HK-2 (cell line): ENCODE measurements at regions not wholly inside any gene's neighbourhood (a gene's known extent, or its start where the extent isn't known, plus 50 kb on each side); places are given as distances from the start of the nearest gene placed in this dataset.

Experiments
- DNase-seq: peaks from one replicate; pipeline ENCODE4 v3.0.0-alpha.2; 2018; ENCODE audit not compliant: unreplicated experiment

GRCh38 chr3:105174017-105174615 is 192.6 kb upstream of the ALCAM start:
- no peak for DNase-seq

GRCh38 chr3:105177576-105177975 is 189.1 kb upstream of the ALCAM start:
- DNase-seq: no peak

GRCh38 chr3:105187344-105187743 is 179.4 kb upstream of the ALCAM start:
- DNase-seq: no peak

- no peak for DNase-seq
These were observed 171.4 kb upstream of the ALCAM start for GRCh38 chr3:105195260-105195659.

GRCh38 chr3:105197863-105198262 is 168.8 kb upstream of the ALCAM start:
- DNase-seq: no peak

GRCh38 chr3:105199217-105199616 is 167.5 kb upstream of the ALCAM start:
- DNase-seq: no peak

- no peak for DNase-seq
These were observed 156.6 kb upstream of the ALCAM start for GRCh38 chr3:105210141-105210540.

- no peak for DNase-seq
These were observed 152.1 kb upstream of the ALCAM start for GRCh38 chr3:105214590-105214989.

GRCh38 chr3:105222568-105223093 is 144.1 kb upstream of the ALCAM start:
- no peak for DNase-seq

GRCh38 chr3:105223815-105224214 is 142.9 kb upstream of the ALCAM start:
- DNase-seq: no peak

GRCh38 chr3:105228696-105229095 is 138.0 kb upstream of the ALCAM start:
- DNase-seq: no peak

GRCh38 chr3:105232553-105232952 is 134.2 kb upstream of the ALCAM start:
- no peak for DNase-seq

- no peak for DNase-seq
These were observed 133.7 kb upstream of the ALCAM start for GRCh38 chr3:105233010-105233409.

GRCh38 chr3:105235221-105235620 is 131.5 kb upstream of the ALCAM start:
- no peak for DNase-seq

- DNase-seq: no peak
These were observed 130.9 kb upstream of the ALCAM start for GRCh38 chr3:105235785-105236184.

- DNase-seq: no peak
These were observed 128.3 kb upstream of the ALCAM start for GRCh38 chr3:105238367-105238766.

GRCh38 chr3:105243076-105243475 is 123.6 kb upstream of the ALCAM start:
- no peak for DNase-seq

GRCh38 chr3:105246536-105246935 is 120.2 kb upstream of the ALCAM start:
- DNase-seq: no peak

- DNase-seq: no peak
These were observed 113.5 kb upstream of the ALCAM start for GRCh38 chr3:105253225-105253624.

GRCh38 chr3:105254154-105254553 is 112.6 kb upstream of the ALCAM start:
- no peak for DNase-seq

GRCh38 chr3:105255350-105255749 is 111.4 kb upstream of the ALCAM start:
- no peak for DNase-seq

- DNase-seq: no peak
These were observed 107.2 kb upstream of the ALCAM start for GRCh38 chr3:105259496-105259895.

- no peak for DNase-seq
These were observed 106.3 kb upstream of the ALCAM start for GRCh38 chr3:105260385-105260784.

- no peak for DNase-seq
These were observed 92.2 kb upstream of the ALCAM start for GRCh38 chr3:105274536-105274935.
